ENCODE measurements at regions not wholly inside any gene's neighbourhood (a gene's known extent, or its start where the extent isn't known, plus 50 kb on each side); places are given as distances from the start of the nearest gene placed in this dataset.

GRCh38 chr18:40789286-40789685 is 1165.7 kb upstream of the PIK3C3 start:
- H3K27ac ChIP-seq (ENCODE audit: low read depth, low read length, poor library complexity, severe bottlenecking) = no peak overlapping the region
- TF ChIP-seq CTCF (conservative IDR thresholded peaks at IDR 0.05; ENCODE audit: low read length) (no peak), EZH2phosphoT487 (IDR thresholded peaks at IDR 0.05; ENCODE audit: borderline replicate concordance, low read depth, low read length) (no peak)
- H2AFZ ChIP-seq (ENCODE audit: low read length) = no peak overlapping the region
- no peaks in the 10 kb centered on the region for H3K36me3 ChIP-seq (ENCODE audit: insufficient read depth, low read length)
- H3K9me2 ChIP-seq (ENCODE audit: insufficient read depth, low read length) = no peaks in the 10 kb centered on the region
- no TSS peak for BruUV-seq (replicated peaks)
- H3K79me2 ChIP-seq (ENCODE audit: insufficient read depth, low read depth, low read length) = no peaks in the 10 kb centered on the region
- H3K4me3 ChIP-seq (ENCODE audit: low read depth, low read length, poor library complexity, severe bottlenecking) = no peak overlapping the region
- H4K20me1 ChIP-seq (ENCODE audit: insufficient read depth, low read length) = no peaks in the 10 kb centered on the region
- H3K9me3 ChIP-seq (ENCODE audit: low read length) = no peaks in the 10 kb centered on the region
- no peaks in the 10 kb centered on the region for H3K4me1 ChIP-seq (ENCODE audit: insufficient read depth, low read length, poor library complexity, severe bottlenecking)
- intact Hi-C loops (cut with micrococcal nuclease; ENCODE audit: unreplicated experiment) = no loop called here
- no peak for DNase-seq (ENCODE audit: low spot score)
- CTCF ChIA-PET (ENCODE audit: unreplicated experiment) = no interaction called here
- POLR2A ChIA-PET = no interaction called here
- H3K4me2 ChIP-seq (ENCODE audit: low read length) = no peak overlapping the region

GRCh38 chr18:40782453-40783130 is 1172.4 kb upstream of the PIK3C3 start:
- Histone ChIP-seq H3K9me3 (ENCODE audit: low read length) (no peaks in the 10 kb centered on the region), H3K9me2 (ENCODE audit: insufficient read depth, low read length) (no peaks in the 10 kb centered on the region), H2AFZ (ENCODE audit: low read length) (no peak overlapping the region), H3K27ac (ENCODE audit: low read depth, low read length, poor library complexity, severe bottlenecking) (no peak overlapping the region), H3K4me1 (ENCODE audit: insufficient read depth, low read length, poor library complexity, severe bottlenecking) (no peaks in the 10 kb centered on the region), H3K4me3 (ENCODE audit: low read depth, low read length, poor library complexity, severe bottlenecking) (no peak overlapping the region), H3K79me2 (ENCODE audit: insufficient read depth, low read depth, low read length) (no peaks in the 10 kb centered on the region), H3K36me3 (ENCODE audit: insufficient read depth, low read length) (no peaks in the 10 kb centered on the region), H4K20me1 (ENCODE audit: insufficient read depth, low read length) (no peaks in the 10 kb centered on the region), H3K4me2 (ENCODE audit: low read length) (no peak overlapping the region)
- no TSS peak for BruUV-seq (replicated peaks)
- TF ChIP-seq CTCF (conservative IDR thresholded peaks at IDR 0.05; ENCODE audit: low read length) = no peak
- TF ChIP-seq EZH2phosphoT487 (IDR thresholded peaks at IDR 0.05; ENCODE audit: borderline replicate concordance, low read depth, low read length) = no peak
- intact Hi-C loops (cut with micrococcal nuclease; ENCODE audit: unreplicated experiment) = no loop called here
- DNase-seq (ENCODE audit: low spot score) = no peak
- ChIA-PET CTCF (ENCODE audit: unreplicated experiment) (no interaction called here), POLR2A (no interaction called here)

GRCh38 chr18:40769786-40770185 is 1185.2 kb upstream of the PIK3C3 start:
- Histone ChIP-seq H3K9me2 (ENCODE audit: insufficient read depth, low read length) (no peaks in the 10 kb centered on the region), H2AFZ (ENCODE audit: low read length) (no peak overlapping the region), H3K27ac (ENCODE audit: low read depth, low read length, poor library complexity, severe bottlenecking) (no peak overlapping the region), H3K4me3 (ENCODE audit: low read depth, low read length, poor library complexity, severe bottlenecking) (no peak overlapping the region), H3K4me1 (ENCODE audit: insufficient read depth, low read length, poor library complexity, severe bottlenecking) (no peaks in the 10 kb centered on the region), H4K20me1 (ENCODE audit: insufficient read depth, low read length) (no peaks in the 10 kb centered on the region), H3K9me3 (ENCODE audit: low read length) (no peaks in the 10 kb centered on the region), H3K4me2 (ENCODE audit: low read length) (no peak overlapping the region), H3K79me2 (ENCODE audit: insufficient read depth, low read depth, low read length) (no peaks in the 10 kb centered on the region), H3K36me3 (ENCODE audit: insufficient read depth, low read length) (no peaks in the 10 kb centered on the region)
- DNase-seq (ENCODE audit: low spot score) = no peak
- POLR2A ChIA-PET = no interaction called here
- CTCF ChIA-PET (ENCODE audit: unreplicated experiment) = no interaction called here
- TF ChIP-seq EZH2phosphoT487 (IDR thresholded peaks at IDR 0.05; ENCODE audit: borderline replicate concordance, low read depth, low read length) = no peak
- no peak for TF ChIP-seq CTCF (conservative IDR thresholded peaks at IDR 0.05; ENCODE audit: low read length)
- intact Hi-C loops (cut with micrococcal nuclease; ENCODE audit: unreplicated experiment) = no loop called here
- BruUV-seq (replicated peaks) = no TSS peak
